ENCODE measurements at regions not wholly inside any gene's neighbourhood (a gene's known extent, or its start where the extent isn't known, plus 50 kb on each side); places are given as distances from the start of the nearest gene placed in this dataset.

DNA sequence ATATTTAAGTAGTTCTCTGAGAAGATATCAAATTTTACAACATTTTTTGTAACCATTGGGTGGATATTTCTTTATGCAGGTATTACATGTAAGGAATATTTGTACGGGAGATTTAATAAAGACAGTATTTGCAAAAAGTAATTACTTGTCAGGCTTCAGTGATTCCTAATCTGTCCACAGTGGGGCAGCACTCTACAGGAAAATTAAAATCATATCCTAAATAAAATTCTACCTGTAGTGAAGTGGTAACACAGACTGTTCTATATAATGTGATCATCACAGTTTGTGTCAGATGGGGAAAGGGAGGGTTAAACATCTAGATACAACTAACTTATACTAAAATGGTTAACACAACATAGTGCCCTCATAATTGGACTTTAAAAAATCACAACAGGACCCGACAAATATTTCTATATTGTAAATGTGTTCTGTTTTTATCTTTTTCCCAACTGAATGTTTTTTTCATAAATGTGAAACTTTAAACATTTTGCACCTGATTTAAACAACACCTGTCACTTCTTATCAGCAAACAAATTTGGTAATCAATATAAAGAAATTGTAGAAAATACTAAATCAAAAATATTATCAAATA lies 145.6 kb upstream of the MANEA start:
- Histone ChIP-seq H3K36me3 (no peaks in the 10 kb centered on the region), H3K4me1 (no peaks in the 10 kb centered on the region), H3K4me3 (no peak overlapping the region), H3K9me3 (no peaks in the 10 kb centered on the region), H3K27ac (no peak overlapping the region), H3K27me3 (no peaks in the 10 kb centered on the region)
- 43% methylated on average over 2 of the region's 2 CpGs for WGBS
- TF ChIP-seq POLR2AphosphoS5 (IDR thresholded peaks at IDR 0.05) (no peak), POLR2A (IDR thresholded peaks at IDR 0.05) (no peak)
- TF ChIP-seq, protein P1, sequence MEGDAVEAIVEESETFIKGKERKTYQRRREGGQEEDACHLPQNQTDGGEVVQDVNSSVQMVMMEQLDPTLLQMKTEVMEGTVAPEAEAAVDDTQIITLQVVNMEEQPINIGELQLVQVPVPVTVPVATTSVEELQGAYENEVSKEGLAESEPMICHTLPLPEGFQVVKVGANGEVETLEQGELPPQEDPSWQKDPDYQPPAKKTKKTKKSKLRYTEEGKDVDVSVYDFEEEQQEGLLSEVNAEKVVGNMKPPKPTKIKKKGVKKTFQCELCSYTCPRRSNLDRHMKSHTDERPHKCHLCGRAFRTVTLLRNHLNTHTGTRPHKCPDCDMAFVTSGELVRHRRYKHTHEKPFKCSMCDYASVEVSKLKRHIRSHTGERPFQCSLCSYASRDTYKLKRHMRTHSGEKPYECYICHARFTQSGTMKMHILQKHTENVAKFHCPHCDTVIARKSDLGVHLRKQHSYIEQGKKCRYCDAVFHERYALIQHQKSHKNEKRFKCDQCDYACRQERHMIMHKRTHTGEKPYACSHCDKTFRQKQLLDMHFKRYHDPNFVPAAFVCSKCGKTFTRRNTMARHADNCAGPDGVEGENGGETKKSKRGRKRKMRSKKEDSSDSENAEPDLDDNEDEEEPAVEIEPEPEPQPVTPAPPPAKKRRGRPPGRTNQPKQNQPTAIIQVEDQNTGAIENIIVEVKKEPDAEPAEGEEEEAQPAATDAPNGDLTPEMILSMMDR (IDR thresholded peaks at IDR 0.05), result peak; percentile 33 to 64
- no peak for DNase-seq (ENCODE audit: low spot score in 2 of 2)

DNA sequence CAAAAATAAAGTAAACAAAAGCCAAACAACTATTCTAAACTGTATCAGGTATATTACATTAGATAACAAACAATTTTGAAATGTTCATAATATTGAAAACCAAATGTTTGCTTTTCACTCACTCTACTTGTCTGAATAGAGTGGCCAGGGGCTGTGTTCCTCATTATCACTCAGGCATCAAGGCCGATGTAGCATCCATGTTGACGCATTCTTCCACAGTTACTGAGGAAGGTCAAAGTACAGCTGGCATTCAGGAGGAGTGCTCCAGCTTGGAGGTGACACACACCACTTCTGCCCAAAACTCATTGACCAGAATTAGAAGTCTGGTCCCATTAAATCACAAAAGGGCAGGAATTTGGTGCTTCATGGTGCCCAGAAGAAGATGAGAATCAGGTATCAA lies 137.6 kb upstream of the MANEA start:
- DNase-seq (ENCODE audit: low spot score in 2 of 2), result no peak
- no peak overlapping the region for H3K27ac ChIP-seq
- no peak overlapping the region for H3K4me3 ChIP-seq
- TF ChIP-seq POLR2AphosphoS5 (IDR thresholded peaks at IDR 0.05) (no peak), POLR2A (IDR thresholded peaks at IDR 0.05) (no peak), EP300 (IDR thresholded peaks at IDR 0.05) (no peak)
- TF ChIP-seq, protein P1 (IDR thresholded peaks at IDR 0.05), result no peak
- WGBS, result 88% methylated on average over 2 of the region's 2 CpGs
- H3K9me3 ChIP-seq, result no peaks in the 10 kb centered on the region
- no peaks in the 10 kb centered on the region for H3K27me3 ChIP-seq
- no peaks in the 10 kb centered on the region for H3K4me1 ChIP-seq
- H3K36me3 ChIP-seq, result no peaks in the 10 kb centered on the region

DNA sequence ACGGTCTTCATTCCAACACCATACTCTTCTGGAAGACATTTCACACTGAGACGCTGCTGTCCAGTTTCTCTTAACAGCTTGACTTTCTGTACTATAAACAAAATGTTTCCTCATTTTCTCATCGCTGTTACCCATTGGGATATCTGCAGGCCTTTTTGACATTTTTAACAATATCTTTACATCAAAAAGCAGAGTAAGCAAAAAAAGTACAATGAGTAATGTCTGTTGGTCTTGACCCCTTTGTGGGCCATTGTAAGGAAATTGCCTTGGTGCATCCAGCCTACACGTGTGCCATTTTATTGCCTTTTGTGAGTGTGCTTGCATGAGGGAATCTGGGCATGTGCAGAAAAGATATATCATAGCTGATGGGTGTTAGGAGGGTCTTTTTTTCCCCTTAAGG lies 129.1 kb upstream of the MANEA start:
- TF ChIP-seq POLR2AphosphoS5 (IDR thresholded peaks at IDR 0.05) (no peak), EP300 (IDR thresholded peaks at IDR 0.05) (no peak), POLR2A (IDR thresholded peaks at IDR 0.05) (no peak)
- TF ChIP-seq, protein P1 (IDR thresholded peaks at IDR 0.05), result no peak
- no peak for DNase-seq (ENCODE audit: low spot score in 2 of 2)
- H3K27ac ChIP-seq, result no peak overlapping the region
- no peak overlapping the region for H3K4me3 ChIP-seq
- no peaks in the 10 kb centered on the region for H3K27me3 ChIP-seq
- 78% methylated on average over 4 of the region's 4 CpGs for WGBS
- no peaks in the 10 kb centered on the region for H3K9me3 ChIP-seq
- no peaks in the 10 kb centered on the region for H3K36me3 ChIP-seq
- no peaks in the 10 kb centered on the region for H3K4me1 ChIP-seq

DNA sequence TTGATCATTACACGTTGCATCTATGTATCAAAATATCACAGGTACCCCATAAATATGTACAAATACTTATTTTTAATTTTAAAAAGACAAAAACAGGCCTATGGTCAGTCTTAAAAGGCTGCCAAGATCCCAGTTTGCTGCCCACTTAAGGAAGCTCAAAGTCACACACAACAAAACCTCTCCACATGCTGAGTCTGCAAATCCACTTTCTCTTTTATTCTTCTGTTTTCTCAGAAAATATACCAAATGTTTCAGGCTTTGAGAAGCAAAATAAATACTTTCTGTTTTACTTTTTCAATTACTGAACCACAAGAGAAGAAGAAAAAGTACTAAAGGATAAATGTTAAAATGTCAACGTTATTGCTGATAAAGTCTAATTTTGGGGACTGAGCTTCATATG lies 107.8 kb upstream of the MANEA start:
- H3K9me3 ChIP-seq, result no peaks in the 10 kb centered on the region
- no peak for DNase-seq (ENCODE audit: low spot score in 2 of 2)
- WGBS, result 86% methylated on average over 2 of the region's 2 CpGs
- TF ChIP-seq, protein P1 (IDR thresholded peaks at IDR 0.05), result no peak
- H3K4me3 ChIP-seq, result no peak overlapping the region
- H3K36me3 ChIP-seq, result no peaks in the 10 kb centered on the region
- H3K4me1 ChIP-seq, result no peaks in the 10 kb centered on the region
- no peak overlapping the region for H3K27ac ChIP-seq
- H3K27me3 ChIP-seq, result no peaks in the 10 kb centered on the region

DNA sequence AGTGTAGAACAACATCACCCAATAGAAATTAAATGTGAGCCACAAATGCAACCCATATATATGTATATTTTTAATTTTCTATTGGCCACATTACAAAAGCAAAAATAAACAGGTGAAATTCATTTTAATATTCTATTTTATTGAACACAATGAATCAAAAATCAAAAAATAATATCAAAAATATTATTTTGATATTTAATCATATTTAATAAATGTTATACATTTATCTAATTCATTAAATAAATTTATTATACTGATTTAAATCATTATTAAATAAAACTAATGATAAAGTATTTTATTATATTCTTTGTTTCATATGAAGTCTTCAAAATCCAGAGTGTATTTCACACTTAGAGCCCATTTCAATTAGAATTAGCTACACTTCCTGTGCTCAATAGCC lies 98.4 kb upstream of the MANEA start:
- Histone ChIP-seq H3K9me3 (no peaks in the 10 kb centered on the region), H3K27ac (no peak overlapping the region), H3K4me1 (no peaks in the 10 kb centered on the region), H3K27me3 (no peaks in the 10 kb centered on the region), H3K36me3 (no peaks in the 10 kb centered on the region), H3K4me3 (no peak overlapping the region)
- TF ChIP-seq POLR2AphosphoS5 (IDR thresholded peaks at IDR 0.05) (no peak), EP300 (IDR thresholded peaks at IDR 0.05) (no peak), POLR2A (IDR thresholded peaks at IDR 0.05) (no peak)
- TF ChIP-seq, protein P1 (IDR thresholded peaks at IDR 0.05), result no peak
- no peak for DNase-seq (ENCODE audit: low spot score in 2 of 2)

Data from suprapubic skin (tissue), 4 donors.